Inflammatory macrophage (primary cell): ENCODE measurements at regions not wholly inside any gene's neighbourhood (a gene's known extent, or its start where the extent isn't known, plus 50 kb on each side); places are given as distances from the start of the nearest gene placed in this dataset.

Source experiments
- DNase-seq, 2 donors: peaks; one replicate each; pipeline ENCODE4 v3.0.0-alpha.2; 2020 to 2022

- DNase-seq: no peak
Observed at GRCh38 chr6:74166849-74167248, 470.8 kb downstream of the CD109 start.

- DNase-seq: no peak
Observed at GRCh38 chr6:74161380-74161779, 465.4 kb downstream of the CD109 start.

- DNase-seq: no peak
Observed at GRCh38 chr6:74152096-74152675, 456.2 kb downstream of the CD109 start.

GRCh38 chr6:74145931-74146330, 449.9 kb downstream of the CD109 start:
- no peak for DNase-seq

- no peak for DNase-seq
Observed at GRCh38 chr6:74137911-74138310, 441.9 kb downstream of the CD109 start.

DNA sequence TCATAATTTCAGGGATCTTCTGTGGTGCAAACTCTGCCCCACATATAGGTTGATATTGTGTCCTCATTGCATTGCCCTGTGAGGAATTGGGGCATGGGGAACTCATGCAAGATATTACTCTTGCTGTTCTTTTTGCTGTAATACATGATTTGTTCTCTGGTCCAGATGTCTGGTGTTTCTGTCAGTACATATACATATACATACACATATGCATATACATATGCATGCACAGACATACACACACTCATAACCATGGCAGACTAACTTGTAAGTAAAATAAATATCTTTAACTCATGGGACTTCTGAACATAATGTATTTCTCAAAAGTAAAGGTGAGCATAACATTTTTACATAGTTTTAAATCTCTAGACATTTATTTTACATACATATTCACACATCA, 438.3 kb downstream of the CD109 start:
- no peak for DNase-seq

GRCh38 chr6:74133073-74133472, 437.1 kb downstream of the CD109 start:
- no peak for DNase-seq

GRCh38 chr6:74130641-74131040, 434.6 kb downstream of the CD109 start:
- no peak for DNase-seq

- no peak for DNase-seq
Observed at GRCh38 chr6:74128536-74128935, 432.5 kb downstream of the CD109 start.

DNA sequence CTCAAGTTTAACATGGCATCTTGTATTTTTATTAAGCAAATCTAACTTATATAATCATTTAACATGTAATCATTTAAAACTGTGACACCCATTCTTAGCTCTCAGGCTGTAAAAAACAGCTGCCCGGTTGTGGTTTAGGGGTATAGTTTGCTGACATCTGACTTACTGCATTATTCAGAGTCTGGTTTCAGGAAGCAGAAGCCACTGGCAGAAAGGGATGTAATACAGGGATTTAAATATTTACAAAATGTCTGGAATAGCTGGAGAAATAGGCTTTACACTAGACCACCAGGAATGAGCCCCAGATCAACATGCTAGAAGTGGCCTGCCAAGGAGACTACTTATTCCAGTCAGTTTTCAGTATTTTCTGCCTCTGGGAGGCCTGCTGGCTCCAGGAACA, 421.1 kb downstream of the CD109 start:
- DNase-seq: no peak

GRCh38 chr6:74115674-74116073, 419.7 kb downstream of the CD109 start:
- no peak for DNase-seq

DNA sequence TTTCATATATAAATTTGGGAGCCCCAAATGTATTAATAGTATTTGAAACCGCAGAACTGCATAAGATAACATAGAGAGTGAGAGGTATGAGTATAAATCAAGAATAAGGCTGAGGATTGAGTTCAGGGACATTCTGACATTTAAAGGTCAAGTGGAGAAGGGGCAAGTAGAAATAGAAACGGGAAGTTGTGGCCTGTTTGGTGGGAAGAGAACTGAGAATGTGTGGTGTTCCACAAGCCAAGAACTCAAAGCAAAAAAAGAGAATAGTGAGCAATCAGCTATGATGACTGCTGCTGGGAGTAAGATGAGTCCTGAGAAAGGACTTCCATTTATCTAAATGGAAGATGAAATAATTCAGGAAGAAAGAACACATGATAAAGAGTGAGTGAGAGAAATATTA, 418.4 kb downstream of the CD109 start:
- DNase-seq: no peak

DNA sequence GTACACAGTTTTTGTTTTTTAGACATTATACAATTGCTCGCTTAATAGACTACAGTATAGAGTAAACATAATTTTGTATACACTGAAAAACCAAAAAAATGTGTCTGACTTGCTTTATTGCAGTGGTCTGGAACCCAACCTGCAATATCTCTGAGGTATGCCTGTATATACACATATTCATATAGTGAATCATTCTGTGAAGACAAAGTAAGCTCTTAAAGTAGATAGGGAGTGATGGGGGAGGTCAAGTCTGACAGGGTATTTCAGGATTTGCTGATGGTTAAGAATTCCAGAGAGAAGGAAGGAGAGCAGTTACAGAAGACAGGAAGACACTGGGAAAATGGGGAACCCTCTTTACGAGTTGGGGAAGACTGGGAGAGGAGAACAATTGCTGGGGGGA, 417.9 kb downstream of the CD109 start:
- DNase-seq: no peak

- DNase-seq: no peak
Observed at GRCh38 chr6:74103417-74103816, 407.4 kb downstream of the CD109 start.

DNA sequence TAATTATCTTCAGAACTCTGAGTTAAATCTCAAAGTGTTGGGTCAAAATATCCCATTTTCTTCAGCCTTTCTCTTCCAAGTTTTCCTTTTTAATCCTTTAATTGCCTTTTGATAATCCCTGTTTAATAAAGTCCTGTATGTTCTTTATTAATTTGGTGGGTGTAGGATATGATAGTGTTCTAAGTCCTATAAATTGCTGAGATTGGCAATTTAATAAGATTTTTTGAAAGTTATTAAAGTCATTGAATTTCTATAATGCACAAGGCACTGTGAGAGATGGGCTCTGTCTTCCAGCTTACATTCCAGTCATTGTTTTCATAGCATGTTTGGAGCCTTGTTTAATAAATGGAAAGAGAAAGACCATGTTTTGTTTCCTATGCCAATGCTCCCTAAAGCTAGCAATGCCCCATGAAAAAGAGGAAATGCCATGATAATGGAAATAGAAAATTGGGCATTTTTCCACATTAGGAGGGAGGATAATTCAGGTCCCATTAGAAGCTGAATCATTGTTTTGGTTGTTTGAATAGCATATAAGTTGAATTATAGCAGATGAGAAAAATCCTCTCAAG, 404.8 kb downstream of the CD109 start:
- no peak for DNase-seq

DNA sequence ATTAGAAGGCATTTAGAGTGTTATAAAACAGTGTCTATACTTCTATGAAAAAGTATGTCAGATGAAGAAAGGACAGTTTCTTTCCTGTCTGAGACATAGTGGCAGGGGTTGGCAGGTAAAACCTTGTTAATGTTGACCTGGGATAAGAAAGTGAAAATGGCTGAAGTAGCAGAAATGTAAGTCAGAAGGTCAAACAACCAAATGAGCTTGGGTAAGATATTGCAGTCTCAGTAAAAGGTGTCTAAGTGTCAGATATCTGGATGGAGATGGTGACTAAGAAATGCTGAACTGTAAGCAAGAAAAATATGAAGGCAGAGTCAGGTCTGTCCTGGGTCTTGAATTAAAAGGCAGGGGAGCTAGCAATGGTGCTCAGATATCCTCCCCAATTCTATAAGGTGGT, 400.3 kb downstream of the CD109 start:
- no peak for DNase-seq

- no peak for DNase-seq
Observed at GRCh38 chr6:74093361-74093760, 397.4 kb downstream of the CD109 start.

DNA sequence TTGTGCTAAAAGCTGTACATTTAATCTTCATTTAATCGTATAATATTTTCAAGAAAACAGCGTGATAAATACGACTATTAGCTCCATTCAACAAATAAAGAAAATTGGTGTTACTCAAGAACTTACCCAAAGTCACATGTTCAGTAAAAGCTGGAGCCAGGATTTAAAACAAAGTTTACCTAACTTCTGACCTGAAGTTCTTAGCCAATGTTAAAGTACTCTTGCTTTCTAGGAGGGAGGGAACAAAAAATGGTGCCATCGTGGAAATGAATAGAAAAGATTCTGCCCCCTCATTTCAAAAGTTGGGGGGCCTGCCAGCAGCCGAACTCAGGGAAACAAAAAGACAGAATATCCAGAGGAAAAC, 395.8 kb downstream of the CD109 start:
- DNase-seq: no peak

GRCh38 chr6:74091136-74091793, 395.3 kb downstream of the CD109 start:
- DNase-seq: peak; percentile 9 to 26

- no peak for DNase-seq
Observed at GRCh38 chr6:74087899-74088298, 391.9 kb downstream of the CD109 start.

DNA sequence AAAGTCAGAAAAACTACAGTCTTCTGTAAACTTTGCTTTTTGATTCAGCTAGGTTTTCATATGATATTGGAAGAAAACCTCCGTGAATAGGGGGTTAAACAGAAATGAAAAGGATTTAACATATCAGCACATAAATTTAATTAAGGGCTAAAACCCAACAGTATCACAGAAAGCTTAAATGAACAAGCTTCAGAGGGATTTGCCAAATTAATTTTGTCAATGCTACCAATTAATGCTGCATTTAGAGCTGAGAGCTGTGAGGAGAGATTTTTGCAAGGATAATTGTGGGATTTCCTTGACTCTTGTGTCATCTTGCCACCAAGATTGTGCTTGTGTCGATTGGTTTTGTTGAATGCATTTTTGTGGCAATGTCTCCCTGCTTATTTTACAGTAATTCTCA, 379.9 kb downstream of the CD109 start:
- DNase-seq: no peak

GRCh38 chr6:74075323-74075722, 379.3 kb downstream of the CD109 start:
- DNase-seq: no peak

DNA sequence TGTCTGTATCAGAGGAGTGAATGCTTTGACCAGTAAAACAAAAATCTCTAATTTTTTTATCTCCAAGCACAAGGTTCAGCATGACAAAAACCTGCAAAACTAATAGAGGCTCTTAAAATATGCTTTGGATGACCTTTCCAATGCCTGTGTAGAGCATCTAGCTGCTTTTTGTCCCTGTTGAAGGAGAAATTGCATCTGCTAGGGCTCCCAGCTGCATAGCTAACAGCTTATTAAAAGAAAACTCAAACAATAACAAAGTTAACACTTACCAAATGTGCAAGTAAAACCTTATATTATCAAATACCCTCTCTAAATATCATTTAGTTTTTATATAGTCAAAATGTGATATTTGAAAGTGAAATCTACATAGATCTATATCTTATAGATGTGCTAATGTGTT, 378.6 kb downstream of the CD109 start:
- no peak for DNase-seq

DNA sequence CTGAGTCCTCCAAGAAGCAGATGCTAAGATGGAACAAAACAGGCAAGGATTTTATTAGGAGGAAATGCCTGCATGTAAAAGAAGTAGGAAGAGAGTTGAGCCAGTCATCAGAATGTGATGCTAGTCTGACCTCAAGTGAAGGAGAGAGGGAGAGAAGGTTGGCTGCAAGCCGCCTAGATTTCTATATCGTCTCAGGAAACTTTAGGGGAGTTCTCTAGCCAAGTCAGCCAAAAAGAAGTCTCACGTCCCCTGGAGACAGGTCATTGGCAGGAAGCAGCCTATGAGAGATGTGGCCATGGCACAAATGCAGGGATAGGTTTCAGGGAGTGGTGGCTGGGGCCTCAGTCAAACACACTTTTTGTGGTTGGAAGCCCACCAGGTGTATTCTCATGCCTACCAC, 378.0 kb downstream of the CD109 start:
- DNase-seq: no peak

DNA sequence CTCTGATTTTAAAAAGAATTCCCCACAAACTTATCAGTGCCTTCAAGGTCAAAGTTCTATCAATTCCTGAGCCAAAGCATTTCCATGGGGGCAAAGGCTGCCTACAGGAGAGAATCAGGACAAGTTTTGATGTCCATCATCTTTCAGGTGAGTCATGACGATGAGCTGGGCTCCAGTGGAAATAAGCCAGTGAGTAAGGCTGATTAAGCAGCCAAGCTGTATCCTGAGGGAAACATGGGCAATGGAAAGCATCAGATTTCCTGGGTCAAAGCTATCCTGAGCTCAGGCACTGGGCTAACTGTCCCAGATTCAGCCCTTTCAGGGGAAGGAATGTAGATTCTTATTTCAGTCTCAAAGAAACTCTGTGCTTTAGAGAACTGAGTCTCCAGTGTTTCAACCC, 377.4 kb downstream of the CD109 start:
- DNase-seq: no peak
